ENCODE measurements at regions not wholly inside any gene's neighbourhood (a gene's known extent, or its start where the extent isn't known, plus 50 kb on each side); places are given as distances from the start of the nearest gene placed in this dataset.

GRCh38 chr9:3735251-3735650 is 209.4 kb upstream of the RFX3 start:
- TF ChIP-seq CTCF (IDR thresholded peaks at IDR 0.05) (no peak), EZH2 (IDR thresholded peaks at IDR 0.05) (no peak), EZH2phosphoT487 (IDR thresholded peaks at IDR 0.05) (no peak)

All from neural progenitor cell (in vitro differentiated cells).